ENCODE measurements at regions not wholly inside any gene's neighbourhood (a gene's known extent, or its start where the extent isn't known, plus 50 kb on each side); places are given as distances from the start of the nearest gene placed in this dataset.

- no peak for DNase-seq
These were observed 51.4 kb upstream of the MSX1 start for GRCh38 chr4:4808086-4808485.

GRCh38 chr4:4805887-4806286, 53.6 kb upstream of the MSX1 start:
- no peak for DNase-seq

- DNase-seq: no peak
These were observed 55.6 kb upstream of the MSX1 start for GRCh38 chr4:4803912-4804296.

GRCh38 chr4:4803216-4803911, 56.1 kb upstream of the MSX1 start:
- no peak for DNase-seq

- no peak for DNase-seq
These were observed 58.6 kb upstream of the MSX1 start for GRCh38 chr4:4800646-4801408.

GRCh38 chr4:4794421-4794820, 65.0 kb upstream of the MSX1 start:
- DNase-seq: no peak

- DNase-seq: no peak
These were observed 67.0 kb upstream of the MSX1 start for GRCh38 chr4:4792466-4792865.

GRCh38 chr4:4791299-4792111, 68.0 kb upstream of the MSX1 start:
- DNase-seq: no peak

- no peak for DNase-seq
These were observed 70.0 kb upstream of the MSX1 start for GRCh38 chr4:4789462-4789861.

- DNase-seq: no peak
These were observed 70.9 kb upstream of the MSX1 start for GRCh38 chr4:4788573-4788972.

- no peak for DNase-seq
These were observed 72.0 kb upstream of the MSX1 start for GRCh38 chr4:4787421-4787820.

- no peak for DNase-seq
These were observed 75.1 kb upstream of the MSX1 start for GRCh38 chr4:4784379-4784778.

- no peak for DNase-seq
These were observed 75.6 kb upstream of the MSX1 start for GRCh38 chr4:4783847-4784246.

- DNase-seq: no peak
These were observed 76.5 kb upstream of the MSX1 start for GRCh38 chr4:4782969-4783368.

- DNase-seq: no peak
These were observed 77.3 kb upstream of the MSX1 start for GRCh38 chr4:4781936-4782707.

- DNase-seq: no peak
These were observed 78.7 kb upstream of the MSX1 start for GRCh38 chr4:4780729-4781244.

- no peak for DNase-seq
These were observed 80.0 kb upstream of the MSX1 start for GRCh38 chr4:4779486-4779885.

GRCh38 chr4:4779054-4779453, 80.4 kb upstream of the MSX1 start:
- DNase-seq: no peak

GRCh38 chr4:4778554-4778953, 80.9 kb upstream of the MSX1 start:
- DNase-seq: no peak

GRCh38 chr4:4776934-4777333, 82.5 kb upstream of the MSX1 start:
- no peak for DNase-seq

GRCh38 chr4:4776335-4776734, 83.1 kb upstream of the MSX1 start:
- no peak for DNase-seq

GRCh38 chr4:4775493-4776004, 83.9 kb upstream of the MSX1 start:
- no peak for DNase-seq

GRCh38 chr4:4772534-4772933, 86.9 kb upstream of the MSX1 start:
- no peak for DNase-seq
